ENCODE measurements at regions not wholly inside any gene's neighbourhood (a gene's known extent, or its start where the extent isn't known, plus 50 kb on each side); places are given as distances from the start of the nearest gene placed in this dataset.

DNA sequence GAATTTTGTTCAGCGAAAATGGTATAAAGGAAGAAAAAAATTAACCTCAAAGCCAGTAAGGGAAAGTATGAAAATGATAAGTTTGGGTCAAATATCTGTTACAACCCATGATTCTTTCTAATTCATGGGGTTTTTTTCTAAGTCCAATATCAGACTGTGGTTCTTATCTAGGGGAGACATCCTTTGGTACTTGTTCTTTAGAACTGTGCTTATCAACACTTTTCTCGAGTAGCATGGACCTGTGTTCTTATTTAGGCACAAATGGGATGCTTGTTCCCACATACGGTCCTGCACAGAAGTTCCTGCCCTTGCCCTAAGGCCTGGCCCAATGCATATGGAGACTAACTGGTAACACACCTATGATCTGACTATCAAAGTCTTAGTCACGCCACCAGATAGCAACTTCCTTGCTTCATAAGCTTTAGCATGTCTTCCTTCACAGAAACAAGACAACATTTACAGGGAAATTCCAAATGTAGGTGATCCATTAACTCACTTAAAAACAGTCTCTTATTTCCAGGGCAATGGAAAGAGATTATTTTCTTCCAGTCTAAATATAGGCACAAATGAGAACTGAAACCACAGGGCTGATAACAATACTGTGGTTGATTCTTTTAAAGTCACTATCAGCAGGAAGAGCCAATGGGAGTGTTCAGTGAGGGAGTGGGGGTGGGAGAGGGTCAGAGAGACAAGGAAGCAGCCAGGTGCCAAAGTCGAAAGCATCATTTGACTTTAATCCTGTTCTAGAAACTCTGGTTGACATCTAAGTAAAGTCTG, 268.8 kb upstream of the ANKRD55 start:
- TF ChIP-seq, protein P1, sequence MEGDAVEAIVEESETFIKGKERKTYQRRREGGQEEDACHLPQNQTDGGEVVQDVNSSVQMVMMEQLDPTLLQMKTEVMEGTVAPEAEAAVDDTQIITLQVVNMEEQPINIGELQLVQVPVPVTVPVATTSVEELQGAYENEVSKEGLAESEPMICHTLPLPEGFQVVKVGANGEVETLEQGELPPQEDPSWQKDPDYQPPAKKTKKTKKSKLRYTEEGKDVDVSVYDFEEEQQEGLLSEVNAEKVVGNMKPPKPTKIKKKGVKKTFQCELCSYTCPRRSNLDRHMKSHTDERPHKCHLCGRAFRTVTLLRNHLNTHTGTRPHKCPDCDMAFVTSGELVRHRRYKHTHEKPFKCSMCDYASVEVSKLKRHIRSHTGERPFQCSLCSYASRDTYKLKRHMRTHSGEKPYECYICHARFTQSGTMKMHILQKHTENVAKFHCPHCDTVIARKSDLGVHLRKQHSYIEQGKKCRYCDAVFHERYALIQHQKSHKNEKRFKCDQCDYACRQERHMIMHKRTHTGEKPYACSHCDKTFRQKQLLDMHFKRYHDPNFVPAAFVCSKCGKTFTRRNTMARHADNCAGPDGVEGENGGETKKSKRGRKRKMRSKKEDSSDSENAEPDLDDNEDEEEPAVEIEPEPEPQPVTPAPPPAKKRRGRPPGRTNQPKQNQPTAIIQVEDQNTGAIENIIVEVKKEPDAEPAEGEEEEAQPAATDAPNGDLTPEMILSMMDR (IDR thresholded peaks at IDR 0.05) = no peak
- no peak for TF ChIP-seq POLR2AphosphoS5 (IDR thresholded peaks at IDR 0.05)
- no peak for TF ChIP-seq EP300 (IDR thresholded peaks at IDR 0.05)
- TF ChIP-seq POLR2A (IDR thresholded peaks at IDR 0.05) = no peak

Measured in upper lobe of left lung (tissue), 4 donors.